Sigmoid colon (tissue), 4 donors: ENCODE measurements at regions not wholly inside any gene's neighbourhood (a gene's known extent, or its start where the extent isn't known, plus 50 kb on each side); places are given as distances from the start of the nearest gene placed in this dataset.

ENCODE experiments used
- CTCF ChIP-seq, 4 experiments: fragments of 450-650 bp in 3 of 4; fragments of 200-600 bp in 1 of 4; IDR thresholded peaks; one replicate each; pipeline ENCODE4 v1.5.1; 2016 to 2019; ENCODE audit warnings: antibody characterized with exemption in 4 of 4, mild to moderate bottlenecking in 3 of 4, moderate library complexity in 2 of 4
- POLR2A ChIP-seq, 2 donors: fragments of 450-650 bp; IDR thresholded peaks; one replicate each; pipeline ENCODE4 v1.6.1; 2016; ENCODE audit warnings: antibody characterized with exemption in 2 of 2, mild to moderate bottlenecking in 2 of 2, moderate library complexity in 2 of 2
- POLR2AphosphoS5 ChIP-seq, 4 donors: sonication (generic); formaldehyde crosslinking; IDR thresholded peaks; one replicate each; pipeline ENCODE4 v1.6.1; 2017; ENCODE audit warnings: antibody characterized with exemption in 4 of 4

- TF ChIP-seq CTCF (IDR thresholded peaks at IDR 0.05) (no peak), POLR2AphosphoS5 (IDR thresholded peaks at IDR 0.05) (no peak), POLR2A (IDR thresholded peaks at IDR 0.05) (no peak)
These were observed 222.7 kb downstream of the ELAVL2 start for GRCh38 chr9:23603311-23603710.
